Breast epithelium (tissue), 4 donors: ENCODE measurements at regions not wholly inside any gene's neighbourhood (a gene's known extent, or its start where the extent isn't known, plus 50 kb on each side); places are given as distances from the start of the nearest gene placed in this dataset.

Source experiments
- DNase-seq, 2 donors: peaks; one replicate each; pipeline ENCODE4 v3.0.0-alpha.2; 2019; ENCODE audit warnings: low spot score in 2 of 2
- H3K27ac ChIP-seq, 2 donors: fragments of 200-600 bp; sonication (generic) in 1 of 2; one replicate each; pipeline ENCODE4 v1.5.1; 2016 to 2019; ENCODE audit warnings: mild to moderate bottlenecking in 1 of 2
- H3K27me3 ChIP-seq, 2 donors: fragments of 200-600 bp; sonication (generic) in 1 of 2; one replicate each; pipeline versions ENCODE4 v1.5.1 to v1.6.0; 2017 to 2019; ENCODE audit warnings: control low read depth in 1 of 2, mild to moderate bottlenecking in 1 of 2
- H3K36me3 ChIP-seq: fragments of 200-600 bp; one replicate; pipeline ENCODE4 v1.5.1; 2019
- H3K4me1 ChIP-seq, 2 donors: fragments of 200-600 bp; sonication (generic); one replicate each; pipeline ENCODE4 v1.5.1; 2016 to 2019; ENCODE audit warnings: control low read depth in 1 of 2
- H3K4me3 ChIP-seq, 3 donors: fragments of 200-600 bp; sonication (generic); 1 replicate in 2 of 3; 2 replicates in 1 of 3; pipeline ENCODE4 v1.5.1; 2016 to 2019; ENCODE audit warnings: mild to moderate bottlenecking in 3 of 3, moderate library complexity in 2 of 3
- H3K9me3 ChIP-seq, 2 donors: fragments of 200-600 bp; sonication (generic) in 1 of 2; one replicate each; pipeline ENCODE4 v1.5.1; 2016 to 2019; ENCODE audit warnings: control low read depth in 1 of 2
- CTCF ChIP-seq, 3 donors: fragments of 450-650 bp; IDR thresholded peaks; one replicate each; pipeline ENCODE4 v1.5.1; 2016 to 2017; ENCODE audit warnings: antibody characterized with exemption in 3 of 3, mild to moderate bottlenecking in 3 of 3, moderate library complexity in 3 of 3
- POLR2A ChIP-seq: fragments of 450-650 bp; IDR thresholded peaks from one replicate; pipeline ENCODE4 v1.6.1; 2016; ENCODE audit warnings: antibody characterized with exemption, mild to moderate bottlenecking, moderate library complexity
- POLR2AphosphoS5 ChIP-seq, 3 donors: sonication (generic); formaldehyde crosslinking; IDR thresholded peaks; one replicate each; pipeline ENCODE4 v1.6.1; 2017; ENCODE audit warnings: antibody characterized with exemption in 3 of 3
- intact Hi-C: fragments of 100-400 bp; cut with DNase I; formaldehyde crosslinking; loops from one replicate; pipeline ENCODE4 v1.15.1; 2023; ENCODE audit warnings: low total_unique reads

DNA sequence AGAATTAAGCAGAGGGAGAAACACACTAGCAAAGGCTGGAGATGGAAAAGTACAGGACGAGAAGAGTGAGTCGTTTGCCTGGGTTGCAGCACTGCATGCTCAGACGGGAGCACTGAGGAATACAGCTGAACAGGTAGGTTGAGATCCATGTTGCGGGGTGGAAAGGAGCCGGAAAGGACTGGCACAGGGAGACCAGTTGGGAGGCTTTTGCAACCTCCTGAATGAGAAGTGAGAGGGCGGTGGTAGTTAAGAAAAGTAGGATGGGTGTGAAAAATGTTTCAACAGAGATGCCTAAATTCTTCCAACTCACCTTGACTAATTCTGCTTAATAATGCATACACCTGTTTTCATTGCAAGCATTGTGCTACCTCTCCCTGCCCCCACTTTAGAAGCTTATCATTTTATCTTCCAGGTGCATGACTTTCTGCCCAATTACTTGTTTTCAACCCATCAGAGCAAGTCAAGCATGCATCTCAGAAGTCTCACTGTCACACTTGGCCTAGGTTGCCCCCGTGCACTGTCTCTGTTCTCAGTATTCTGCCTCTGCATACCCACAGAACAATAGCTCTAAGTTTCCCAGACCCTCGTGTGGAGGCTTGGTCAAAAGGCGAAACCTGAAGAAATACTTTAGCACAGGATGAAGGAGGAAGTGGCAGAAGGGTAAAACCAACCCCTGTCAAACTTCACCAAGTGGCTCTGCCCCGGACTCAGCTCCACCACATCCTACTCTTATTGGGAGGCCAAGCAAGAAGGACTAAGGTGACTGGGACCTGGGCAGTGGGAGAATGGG lies 199.3 kb upstream of the BCL6 start:
- no peak overlapping the region for H3K4me3 ChIP-seq
- H3K27me3 ChIP-seq: no peaks in the 10 kb centered on the region
- no peaks in the 10 kb centered on the region for H3K36me3 ChIP-seq
- DNase-seq: no peak
- no peaks in the 10 kb centered on the region for H3K9me3 ChIP-seq
- TF ChIP-seq POLR2A (no peak), CTCF (IDR thresholded peaks at IDR 0.05) (no peak), POLR2AphosphoS5 (IDR thresholded peaks at IDR 0.05) (no peak)
- intact Hi-C loops: no loop called here
- H3K4me1 ChIP-seq: no peaks in the 10 kb centered on the region
- no peak overlapping the region for H3K27ac ChIP-seq

GRCh38 chr3:187945374-187945773 lies 200.1 kb upstream of the BCL6 start:
- no peaks in the 10 kb centered on the region for H3K9me3 ChIP-seq
- H3K27me3 ChIP-seq: no peaks in the 10 kb centered on the region
- H3K4me3 ChIP-seq: no peak overlapping the region
- no peak overlapping the region for H3K27ac ChIP-seq
- H3K36me3 ChIP-seq: no peaks in the 10 kb centered on the region
- TF ChIP-seq POLR2A: no peak
- no peak for TF ChIP-seq POLR2AphosphoS5 (IDR thresholded peaks at IDR 0.05)
- no peak for TF ChIP-seq CTCF (IDR thresholded peaks at IDR 0.05)
- intact Hi-C loops: no loop called here
- no peaks in the 10 kb centered on the region for H3K4me1 ChIP-seq
- DNase-seq: no peak

- Histone ChIP-seq H3K36me3 (no peaks in the 10 kb centered on the region), H3K4me1 (no peaks in the 10 kb centered on the region), H3K4me3 (no peak overlapping the region), H3K9me3 (no peaks in the 10 kb centered on the region), H3K27ac (no peak overlapping the region), H3K27me3 (no peaks in the 10 kb centered on the region)
- intact Hi-C loops: no loop called here
- DNase-seq: no peak
- TF ChIP-seq CTCF (IDR thresholded peaks at IDR 0.05) (no peak), POLR2A (no peak), POLR2AphosphoS5 (IDR thresholded peaks at IDR 0.05) (no peak)
Measured at GRCh38 chr3:187946163-187946691, 201.0 kb upstream of the BCL6 start.

GRCh38 chr3:187946981-187947380 lies 201.7 kb upstream of the BCL6 start:
- Histone ChIP-seq H3K27me3 (no peaks in the 10 kb centered on the region), H3K27ac (no peak overlapping the region), H3K4me3 (no peak overlapping the region), H3K4me1 (no peaks in the 10 kb centered on the region), H3K36me3 (no peaks in the 10 kb centered on the region), H3K9me3 (no peaks in the 10 kb centered on the region)
- TF ChIP-seq POLR2A: no peak
- no peak for TF ChIP-seq POLR2AphosphoS5 (IDR thresholded peaks at IDR 0.05)
- TF ChIP-seq CTCF (IDR thresholded peaks at IDR 0.05): no peak
- intact Hi-C loops: no loop called here
- DNase-seq: no peak

DNA sequence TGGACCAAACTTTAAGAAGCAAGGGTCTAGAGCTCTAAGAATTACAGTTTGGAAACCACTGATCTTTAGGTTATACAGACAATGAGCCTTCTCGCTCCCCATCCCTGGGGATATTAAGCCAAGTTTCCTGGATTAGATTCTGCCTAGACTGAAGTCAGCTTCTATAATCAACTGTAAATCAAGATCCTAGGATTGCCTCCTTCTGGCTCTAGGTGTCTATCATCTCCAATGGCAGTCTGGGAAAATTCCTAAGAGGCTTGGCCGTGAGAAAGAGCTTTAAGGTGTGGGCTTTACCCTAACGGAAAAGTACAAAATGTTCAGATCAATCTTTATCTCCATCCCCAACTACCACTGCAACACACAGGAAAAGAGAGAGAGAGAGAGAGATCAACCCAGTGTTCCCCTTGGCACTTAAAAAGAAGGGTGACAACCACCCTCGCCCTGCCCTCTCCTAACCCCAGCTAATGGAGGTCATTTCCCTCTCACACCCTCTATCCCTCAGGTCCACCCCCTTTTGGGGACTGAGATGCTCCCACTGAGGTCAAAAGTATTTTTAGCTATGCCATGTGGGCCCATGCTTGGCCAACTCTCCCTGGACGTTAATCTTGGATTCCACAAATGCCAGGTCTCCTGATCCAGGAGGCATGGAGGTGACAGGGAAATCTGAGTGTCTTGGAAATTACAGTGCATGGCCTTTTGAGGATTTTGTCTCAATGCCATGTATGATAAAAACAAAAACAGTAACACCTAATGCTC lies 202.8 kb upstream of the BCL6 start:
- Histone ChIP-seq H3K4me3 (no peak overlapping the region), H3K27ac (no peak overlapping the region), H3K36me3 (no peaks in the 10 kb centered on the region), H3K9me3 (no peaks in the 10 kb centered on the region), H3K4me1 (no peaks in the 10 kb centered on the region), H3K27me3 (no peaks in the 10 kb centered on the region)
- DNase-seq: no peak
- TF ChIP-seq POLR2A (no peak), CTCF (IDR thresholded peaks at IDR 0.05) (no peak), POLR2AphosphoS5 (IDR thresholded peaks at IDR 0.05) (no peak)
- intact Hi-C loops: no loop called here
